A204.1 (cell line): ENCODE measurements at regions not wholly inside any gene's neighbourhood (a gene's known extent, or its start where the extent isn't known, plus 50 kb on each side); places are given as distances from the start of the nearest gene placed in this dataset.
"Not testable (repeated sequence)": the region's sequence is repeated elsewhere in the genome, so short reads cannot be mapped to it uniquely, and the experiment has no call there.

Experiments
- FAIRE-seq: peaks from 2 replicates; lab custom pipeline; 2012; peaks lifted over from hg19 to GRCh38; lab: Jason Lieb, UNC

GRCh38 chr15:20367093-20367492, 174.5 kb downstream of the GOLGA6L6 start:
- FAIRE-seq = no peak

GRCh38 chr15:20363591-20363990, 178.0 kb downstream of the GOLGA6L6 start:
- not testable (repeated sequence) for FAIRE-seq

GRCh38 chr15:20361091-20361490, 180.5 kb downstream of the GOLGA6L6 start:
- no peak for FAIRE-seq

- no peak for FAIRE-seq
These were observed 182.7 kb downstream of the GOLGA6L6 start for GRCh38 chr15:20358779-20359414.

GRCh38 chr15:20358066-20358778, 183.4 kb downstream of the GOLGA6L6 start:
- no peak for FAIRE-seq

- FAIRE-seq = no peak
These were observed 184.0 kb downstream of the GOLGA6L6 start for GRCh38 chr15:20357481-20358065.

GRCh38 chr15:20356911-20357480, 184.6 kb downstream of the GOLGA6L6 start:
- FAIRE-seq = no peak

GRCh38 chr15:20356444-20356910, 185.1 kb downstream of the GOLGA6L6 start:
- no peak for FAIRE-seq

- FAIRE-seq = no peak
These were observed 186.2 kb downstream of the GOLGA6L6 start for GRCh38 chr15:20355256-20355868.

- FAIRE-seq = not testable (repeated sequence)
These were observed 186.7 kb downstream of the GOLGA6L6 start for GRCh38 chr15:20354884-20355223.

GRCh38 chr15:20353966-20354883, 187.4 kb downstream of the GOLGA6L6 start:
- FAIRE-seq = no peak

- FAIRE-seq = no peak
These were observed 189.1 kb downstream of the GOLGA6L6 start for GRCh38 chr15:20352241-20353200.

GRCh38 chr15:20351448-20351971, 190.1 kb downstream of the GOLGA6L6 start:
- FAIRE-seq = no peak

- FAIRE-seq = no peak
These were observed 191.7 kb downstream of the GOLGA6L6 start for GRCh38 chr15:20349774-20350498.

GRCh38 chr15:20348900-20349773, 192.5 kb downstream of the GOLGA6L6 start:
- no peak for FAIRE-seq

- FAIRE-seq = no peak
These were observed 193.2 kb downstream of the GOLGA6L6 start for GRCh38 chr15:20348291-20348899.

GRCh38 chr15:20346082-20346805, 195.4 kb downstream of the GOLGA6L6 start:
- FAIRE-seq = no peak
